ENCODE measurements at regions not wholly inside any gene's neighbourhood (a gene's known extent, or its start where the extent isn't known, plus 50 kb on each side); places are given as distances from the start of the nearest gene placed in this dataset.

DNA sequence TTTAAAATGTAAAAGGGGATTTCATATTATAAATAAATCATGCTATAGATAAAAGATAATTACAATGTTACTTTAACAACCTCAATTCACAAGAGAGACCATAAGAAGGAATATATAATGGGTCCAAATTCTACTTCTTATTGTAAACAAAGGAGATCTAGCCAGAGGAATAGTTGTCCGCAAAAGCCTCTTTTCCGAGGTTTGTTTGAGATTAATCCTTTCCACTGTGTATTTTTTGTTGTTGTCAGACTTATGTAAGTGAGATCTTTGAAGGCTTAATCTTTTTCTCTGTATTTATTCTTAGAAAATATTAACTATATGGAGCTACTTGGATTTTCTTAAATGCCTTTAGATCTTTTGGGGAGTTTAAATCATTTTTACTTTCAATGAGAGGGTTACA is 1299.3 kb upstream of the WWC1 start:
- TF ChIP-seq, protein P1, sequence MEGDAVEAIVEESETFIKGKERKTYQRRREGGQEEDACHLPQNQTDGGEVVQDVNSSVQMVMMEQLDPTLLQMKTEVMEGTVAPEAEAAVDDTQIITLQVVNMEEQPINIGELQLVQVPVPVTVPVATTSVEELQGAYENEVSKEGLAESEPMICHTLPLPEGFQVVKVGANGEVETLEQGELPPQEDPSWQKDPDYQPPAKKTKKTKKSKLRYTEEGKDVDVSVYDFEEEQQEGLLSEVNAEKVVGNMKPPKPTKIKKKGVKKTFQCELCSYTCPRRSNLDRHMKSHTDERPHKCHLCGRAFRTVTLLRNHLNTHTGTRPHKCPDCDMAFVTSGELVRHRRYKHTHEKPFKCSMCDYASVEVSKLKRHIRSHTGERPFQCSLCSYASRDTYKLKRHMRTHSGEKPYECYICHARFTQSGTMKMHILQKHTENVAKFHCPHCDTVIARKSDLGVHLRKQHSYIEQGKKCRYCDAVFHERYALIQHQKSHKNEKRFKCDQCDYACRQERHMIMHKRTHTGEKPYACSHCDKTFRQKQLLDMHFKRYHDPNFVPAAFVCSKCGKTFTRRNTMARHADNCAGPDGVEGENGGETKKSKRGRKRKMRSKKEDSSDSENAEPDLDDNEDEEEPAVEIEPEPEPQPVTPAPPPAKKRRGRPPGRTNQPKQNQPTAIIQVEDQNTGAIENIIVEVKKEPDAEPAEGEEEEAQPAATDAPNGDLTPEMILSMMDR (IDR thresholded peaks at IDR 0.05; ENCODE audit: low read depth, low read length, missing input control), result no peak
- TF ChIP-seq JUND (IDR thresholded peaks at IDR 0.05) (no peak), SP1 (IDR thresholded peaks at IDR 0.05) (no peak), FOXA1 (IDR thresholded peaks at IDR 0.05) (no peak), GABPA (IDR thresholded peaks at IDR 0.05 in 1 of 2, conservative IDR thresholded peaks at IDR 0.05 in 1 of 2) (no peak), HNF4A (conservative IDR thresholded peaks at IDR 0.05) (no peak), TAF1 (conservative IDR thresholded peaks at IDR 0.05) (no peak)
- TF ChIP-seq, protein P2, sequence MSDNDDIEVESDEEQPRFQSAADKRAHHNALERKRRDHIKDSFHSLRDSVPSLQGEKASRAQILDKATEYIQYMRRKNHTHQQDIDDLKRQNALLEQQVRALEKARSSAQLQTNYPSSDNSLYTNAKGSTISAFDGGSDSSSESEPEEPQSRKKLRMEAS (IDR thresholded peaks at IDR 0.05), result no peak
- TF ChIP-seq, protein P3, sequence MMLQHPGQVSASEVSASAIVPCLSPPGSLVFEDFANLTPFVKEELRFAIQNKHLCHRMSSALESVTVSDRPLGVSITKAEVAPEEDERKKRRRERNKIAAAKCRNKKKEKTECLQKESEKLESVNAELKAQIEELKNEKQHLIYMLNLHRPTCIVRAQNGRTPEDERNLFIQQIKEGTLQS (IDR thresholded peaks at IDR 0.05), result no peak
- TF ChIP-seq, protein P4, sequence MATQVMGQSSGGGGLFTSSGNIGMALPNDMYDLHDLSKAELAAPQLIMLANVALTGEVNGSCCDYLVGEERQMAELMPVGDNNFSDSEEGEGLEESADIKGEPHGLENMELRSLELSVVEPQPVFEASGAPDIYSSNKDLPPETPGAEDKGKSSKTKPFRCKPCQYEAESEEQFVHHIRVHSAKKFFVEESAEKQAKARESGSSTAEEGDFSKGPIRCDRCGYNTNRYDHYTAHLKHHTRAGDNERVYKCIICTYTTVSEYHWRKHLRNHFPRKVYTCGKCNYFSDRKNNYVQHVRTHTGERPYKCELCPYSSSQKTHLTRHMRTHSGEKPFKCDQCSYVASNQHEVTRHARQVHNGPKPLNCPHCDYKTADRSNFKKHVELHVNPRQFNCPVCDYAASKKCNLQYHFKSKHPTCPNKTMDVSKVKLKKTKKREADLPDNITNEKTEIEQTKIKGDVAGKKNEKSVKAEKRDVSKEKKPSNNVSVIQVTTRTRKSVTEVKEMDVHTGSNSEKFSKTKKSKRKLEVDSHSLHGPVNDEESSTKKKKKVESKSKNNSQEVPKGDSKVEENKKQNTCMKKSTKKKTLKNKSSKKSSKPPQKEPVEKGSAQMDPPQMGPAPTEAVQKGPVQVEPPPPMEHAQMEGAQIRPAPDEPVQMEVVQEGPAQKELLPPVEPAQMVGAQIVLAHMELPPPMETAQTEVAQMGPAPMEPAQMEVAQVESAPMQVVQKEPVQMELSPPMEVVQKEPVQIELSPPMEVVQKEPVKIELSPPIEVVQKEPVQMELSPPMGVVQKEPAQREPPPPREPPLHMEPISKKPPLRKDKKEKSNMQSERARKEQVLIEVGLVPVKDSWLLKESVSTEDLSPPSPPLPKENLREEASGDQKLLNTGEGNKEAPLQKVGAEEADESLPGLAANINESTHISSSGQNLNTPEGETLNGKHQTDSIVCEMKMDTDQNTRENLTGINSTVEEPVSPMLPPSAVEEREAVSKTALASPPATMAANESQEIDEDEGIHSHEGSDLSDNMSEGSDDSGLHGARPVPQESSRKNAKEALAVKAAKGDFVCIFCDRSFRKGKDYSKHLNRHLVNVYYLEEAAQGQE (IDR thresholded peaks at IDR 0.05), result no peak
- TF ChIP-seq, protein P5, sequence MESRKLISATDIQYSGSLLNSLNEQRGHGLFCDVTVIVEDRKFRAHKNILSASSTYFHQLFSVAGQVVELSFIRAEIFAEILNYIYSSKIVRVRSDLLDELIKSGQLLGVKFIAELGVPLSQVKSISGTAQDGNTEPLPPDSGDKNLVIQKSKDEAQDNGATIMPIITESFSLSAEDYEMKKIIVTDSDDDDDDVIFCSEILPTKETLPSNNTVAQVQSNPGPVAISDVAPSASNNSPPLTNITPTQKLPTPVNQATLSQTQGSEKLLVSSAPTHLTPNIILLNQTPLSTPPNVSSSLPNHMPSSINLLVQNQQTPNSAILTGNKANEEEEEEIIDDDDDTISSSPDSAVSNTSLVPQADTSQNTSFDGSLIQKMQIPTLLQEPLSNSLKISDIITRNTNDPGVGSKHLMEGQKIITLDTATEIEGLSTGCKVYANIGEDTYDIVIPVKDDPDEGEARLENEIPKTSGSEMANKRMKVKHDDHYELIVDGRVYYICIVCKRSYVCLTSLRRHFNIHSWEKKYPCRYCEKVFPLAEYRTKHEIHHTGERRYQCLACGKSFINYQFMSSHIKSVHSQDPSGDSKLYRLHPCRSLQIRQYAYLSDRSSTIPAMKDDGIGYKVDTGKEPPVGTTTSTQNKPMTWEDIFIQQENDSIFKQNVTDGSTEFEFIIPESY (IDR thresholded peaks at IDR 0.05), result no peak

Data from liver (tissue), 3 donors.